Astrocyte (in vitro differentiated cells and primary cell): ENCODE measurements at regions not wholly inside any gene's neighbourhood (a gene's known extent, or its start where the extent isn't known, plus 50 kb on each side); places are given as distances from the start of the nearest gene placed in this dataset.

Experiments
- DNase-seq: peaks from one replicate; pipeline ENCODE4 v3.0.0-alpha.2; 2010; ENCODE audit warnings: low read depth
- FAIRE-seq: peaks from 2 replicates; lab custom pipeline; 2011; peaks lifted over from hg19 to GRCh38; lab: Jason Lieb, UNC
- H2AFZ ChIP-seq: 2 replicates; pipeline ENCODE4 v1.6.0; 2012; ENCODE audit warnings: low read depth, low read length, inconsistent platforms
- H3K27ac ChIP-seq: 2 replicates; pipeline ENCODE4 v1.5.1; 2011; ENCODE audit warnings: low read depth, low read length, inconsistent platforms
- H3K27me3 ChIP-seq: 2 replicates; pipeline ENCODE4 v1.6.0; 2011; ENCODE audit warnings: low read length, inconsistent platforms; ENCODE audit not compliant: insufficient read depth
- H3K36me3 ChIP-seq: 2 replicates; pipeline ENCODE4 v1.5.1; 2011; ENCODE audit warnings: low read length, inconsistent platforms; ENCODE audit not compliant: insufficient read depth
- H3K4me1 ChIP-seq: 2 replicates; pipeline ENCODE4 v1.5.1; 2011; ENCODE audit warnings: low read length, inconsistent platforms; ENCODE audit not compliant: insufficient read depth
- H3K4me2 ChIP-seq: 2 replicates; pipeline ENCODE4 v1.6.0; 2012; ENCODE audit warnings: low read length, inconsistent platforms
- H3K4me3 ChIP-seq: 2 replicates; pipeline ENCODE4 v1.5.1; 2011; ENCODE audit warnings: low read depth, mild to moderate bottlenecking, low read length, inconsistent platforms; ENCODE audit not compliant: insufficient read depth
- H3K79me2 ChIP-seq: 2 replicates; pipeline ENCODE4 v1.6.0; 2012; ENCODE audit warnings: mild to moderate bottlenecking, low read length, inconsistent platforms; ENCODE audit not compliant: insufficient read depth
- H3K9ac ChIP-seq: 2 replicates; pipeline ENCODE4 v1.6.0; 2012; ENCODE audit warnings: mild to moderate bottlenecking, low read length, inconsistent platforms
- H3K9me3 ChIP-seq: 2 replicates; pipeline ENCODE4 v1.5.1; 2012; ENCODE audit warnings: low read depth, mild to moderate bottlenecking, low read length, inconsistent platforms; ENCODE audit not compliant: insufficient read depth
- H4K20me1 ChIP-seq: 2 replicates; pipeline ENCODE4 v1.6.0; 2012; ENCODE audit warnings: low read length, inconsistent platforms; ENCODE audit not compliant: insufficient read depth
- H3K27ac Mint-ChIP-seq: one replicate; pipeline ENCODE4 v1.8.0; 2021; ENCODE audit warnings: mild to moderate bottlenecking, mixed read lengths; ENCODE audit not compliant: unreplicated experiment
- H3K27me3 Mint-ChIP-seq: one replicate; pipeline ENCODE4 v1.8.0; 2021; ENCODE audit warnings: low read depth, mixed read lengths; ENCODE audit not compliant: unreplicated experiment
- H3K36me3 Mint-ChIP-seq: one replicate; pipeline ENCODE4 v1.8.0; 2021; ENCODE audit warnings: low read depth, mixed read lengths; ENCODE audit not compliant: unreplicated experiment
- H3K4me1 Mint-ChIP-seq: one replicate; pipeline ENCODE4 v1.8.0; 2021; ENCODE audit warnings: low read depth, mixed read lengths; ENCODE audit not compliant: unreplicated experiment
- H3K4me3 Mint-ChIP-seq: one replicate; pipeline ENCODE4 v1.8.0; 2021; ENCODE audit warnings: mild to moderate bottlenecking, moderate library complexity, mixed read lengths; ENCODE audit not compliant: unreplicated experiment
- H3K9me3 Mint-ChIP-seq: one replicate; pipeline ENCODE4 v1.8.0; 2021; ENCODE audit warnings: mild to moderate bottlenecking, mixed read lengths; ENCODE audit not compliant: unreplicated experiment
- EZH2 ChIP-seq: IDR thresholded peaks from 2 replicates; pipeline ENCODE4 v1.6.1; 2012; ENCODE audit warnings: mild to moderate bottlenecking, low read length, inconsistent platforms; ENCODE audit not compliant: insufficient read depth
- TF ChIP-seq, protein P1 (sequence below): IDR thresholded peaks from 2 replicates; pipeline ENCODE4 v1.5.1; 2011; ENCODE audit warnings: low read depth, mild to moderate bottlenecking, inconsistent platforms, low read length, moderate library complexity; ENCODE audit not compliant: insufficient read depth

- Mint-ChIP-seq H3K4me3 (no peak overlapping the region), H3K27ac (no peak overlapping the region), H3K27me3 (no peaks in the 10 kb centered on the region), H3K9me3 (no peaks in the 10 kb centered on the region), H3K4me1 (peaks cover 24% of the 10 kb centered on the region), H3K36me3 (no peaks in the 10 kb centered on the region)
- DNase-seq (peak; percentile 100), FAIRE-seq (peak; percentile 63)
- Histone ChIP-seq H4K20me1 (no peaks in the 10 kb centered on the region), H3K4me1 (peaks cover 27% of the 10 kb centered on the region), H3K4me2 (peak overlapping the region; percentile 67), H3K27ac (peak overlapping the region; percentile 99), H3K79me2 (no peaks in the 10 kb centered on the region), H3K36me3 (no peaks in the 10 kb centered on the region), H3K9ac (peak overlapping the region; percentile 88), H2AFZ (peak overlapping the region; percentile 20), H3K27me3 (no peaks in the 10 kb centered on the region), H3K4me3 (no peak overlapping the region), H3K9me3 (no peaks in the 10 kb centered on the region)
- no peak for TF ChIP-seq EZH2
- TF ChIP-seq, protein P1, sequence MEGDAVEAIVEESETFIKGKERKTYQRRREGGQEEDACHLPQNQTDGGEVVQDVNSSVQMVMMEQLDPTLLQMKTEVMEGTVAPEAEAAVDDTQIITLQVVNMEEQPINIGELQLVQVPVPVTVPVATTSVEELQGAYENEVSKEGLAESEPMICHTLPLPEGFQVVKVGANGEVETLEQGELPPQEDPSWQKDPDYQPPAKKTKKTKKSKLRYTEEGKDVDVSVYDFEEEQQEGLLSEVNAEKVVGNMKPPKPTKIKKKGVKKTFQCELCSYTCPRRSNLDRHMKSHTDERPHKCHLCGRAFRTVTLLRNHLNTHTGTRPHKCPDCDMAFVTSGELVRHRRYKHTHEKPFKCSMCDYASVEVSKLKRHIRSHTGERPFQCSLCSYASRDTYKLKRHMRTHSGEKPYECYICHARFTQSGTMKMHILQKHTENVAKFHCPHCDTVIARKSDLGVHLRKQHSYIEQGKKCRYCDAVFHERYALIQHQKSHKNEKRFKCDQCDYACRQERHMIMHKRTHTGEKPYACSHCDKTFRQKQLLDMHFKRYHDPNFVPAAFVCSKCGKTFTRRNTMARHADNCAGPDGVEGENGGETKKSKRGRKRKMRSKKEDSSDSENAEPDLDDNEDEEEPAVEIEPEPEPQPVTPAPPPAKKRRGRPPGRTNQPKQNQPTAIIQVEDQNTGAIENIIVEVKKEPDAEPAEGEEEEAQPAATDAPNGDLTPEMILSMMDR, result no peak
These were observed 606.0 kb downstream of the INHBA start for GRCh38 chr7:41096917-41097316.

GRCh38 chr7:41093141-41093540 lies 609.7 kb downstream of the INHBA start:
- Mint-ChIP-seq H3K36me3 (no peaks in the 10 kb centered on the region), H3K4me1 (peaks cover 14% of the 10 kb centered on the region), H3K4me3 (no peak overlapping the region), H3K27me3 (no peaks in the 10 kb centered on the region), H3K9me3 (peaks cover 3% of the 10 kb centered on the region), H3K27ac (no peak overlapping the region)
- no peak overlapping the region for H2AFZ ChIP-seq
- FAIRE-seq (no peak), DNase-seq (no peak)
- TF ChIP-seq, protein P1, result no peak
- TF ChIP-seq EZH2, result no peak
- no peaks in the 10 kb centered on the region for H3K9me3 ChIP-seq
- H3K27me3 ChIP-seq, result no peaks in the 10 kb centered on the region
- no peaks in the 10 kb centered on the region for H4K20me1 ChIP-seq
- no peaks in the 10 kb centered on the region for H3K79me2 ChIP-seq
- no peak overlapping the region for H3K27ac ChIP-seq
- no peaks in the 10 kb centered on the region for H3K36me3 ChIP-seq
- H3K4me2 ChIP-seq, result no peak overlapping the region
- H3K4me3 ChIP-seq, result no peak overlapping the region
- peaks cover 19% of the 10 kb centered on the region for H3K4me1 ChIP-seq
- H3K9ac ChIP-seq, result no peak overlapping the region

DNA sequence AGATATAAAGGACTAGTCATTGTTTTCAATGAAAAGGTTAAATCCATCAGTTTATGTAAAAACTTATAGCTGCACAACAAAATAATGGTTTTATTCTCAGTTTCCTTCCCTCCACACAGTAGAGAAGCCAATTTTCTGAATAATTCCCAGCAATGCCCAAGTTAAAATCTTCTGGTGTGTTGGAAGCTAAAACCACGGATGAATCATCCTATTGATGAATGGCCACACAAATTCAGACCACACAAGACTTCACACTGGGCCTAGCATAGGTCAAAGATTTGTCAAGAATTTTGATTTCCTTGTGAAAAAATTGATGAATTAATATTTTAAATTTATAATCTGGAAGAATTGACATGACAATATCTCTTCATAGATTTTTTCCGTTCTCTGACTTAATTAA lies 617.6 kb downstream of the INHBA start:
- FAIRE-seq (no peak), DNase-seq (peak; percentile 90)
- Mint-ChIP-seq H3K4me1 (peaks cover 18% of the 10 kb centered on the region), H3K27me3 (no peaks in the 10 kb centered on the region), H3K27ac (peak overlapping the region; percentile 88), H3K9me3 (peaks cover 4% of the 10 kb centered on the region), H3K4me3 (no peak overlapping the region), H3K36me3 (no peaks in the 10 kb centered on the region)
- H3K9me3 ChIP-seq, result no peaks in the 10 kb centered on the region
- H3K9ac ChIP-seq, result no peak overlapping the region
- no peaks in the 10 kb centered on the region for H3K36me3 ChIP-seq
- no peaks in the 10 kb centered on the region for H3K79me2 ChIP-seq
- TF ChIP-seq EZH2, result no peak
- TF ChIP-seq, protein P1, result no peak
- H3K27me3 ChIP-seq, result no peaks in the 10 kb centered on the region
- no peak overlapping the region for H2AFZ ChIP-seq
- H3K4me3 ChIP-seq, result no peak overlapping the region
- no peak overlapping the region for H3K4me2 ChIP-seq
- H4K20me1 ChIP-seq, result no peaks in the 10 kb centered on the region
- no peak overlapping the region for H3K27ac ChIP-seq
- H3K4me1 ChIP-seq, result no peaks in the 10 kb centered on the region
